Activated CD8-positive, alpha-beta T cell treated with anti-CD3 and anti-CD28 coated beads for 36 hours (primary cell): ENCODE measurements at regions not wholly inside any gene's neighbourhood (a gene's known extent, or its start where the extent isn't known, plus 50 kb on each side); places are given as distances from the start of the nearest gene placed in this dataset.

Experiments
- ATAC-seq: fragments of 200-7000 bp; cut with Tn5 transposase; one replicate; pipeline ENCODE4 v1.10.0; 2021; ENCODE audit warnings: mild to moderate bottlenecking, moderate library complexity
- CTCF ChIA-PET: fragments of 350-600 bp; sonication (Branson Sonifier 250); formaldehyde crosslinking; loops from one replicate; lab custom pipeline; 2021; ENCODE audit warnings: antibody characterized with exemption; lab: Charles Lee
- POLR2A ChIA-PET: fragments of 350-600 bp; sonication (Branson Sonifier 250); formaldehyde crosslinking; loops from one replicate; lab custom pipeline; 2021; ENCODE audit warnings: antibody characterized with exemption; lab: Charles Lee
- DNase-seq: peaks from one replicate; pipeline ENCODE4 v3.0.0-alpha.2; 2020
- H3K27ac Mint-ChIP-seq: one replicate; pipeline ENCODE4 v1.8.0; 2021; ENCODE audit warnings: mild to moderate bottlenecking, mixed read lengths
- H3K27me3 Mint-ChIP-seq: one replicate; pipeline ENCODE4 v1.8.0; 2021; ENCODE audit warnings: mixed read lengths
- H3K36me3 Mint-ChIP-seq: one replicate; pipeline ENCODE4 v1.8.0; 2021; ENCODE audit warnings: low read depth, mixed read lengths
- H3K4me1 Mint-ChIP-seq: one replicate; pipeline ENCODE4 v1.8.0; 2021; ENCODE audit warnings: low read depth, mixed read lengths
- H3K4me3 Mint-ChIP-seq: one replicate; pipeline ENCODE4 v1.8.0; 2021; ENCODE audit warnings: mild to moderate bottlenecking, moderate library complexity, mixed read lengths
- H3K9me3 Mint-ChIP-seq: one replicate; pipeline ENCODE4 v1.8.0; 2021; ENCODE audit warnings: mixed read lengths
- CTCF ChIP-seq: fragments of 200-600 bp; IDR thresholded peaks from one replicate; pipeline ENCODE4 v1.8.0; 2022; ENCODE audit warnings: antibody characterized with exemption, mild to moderate bottlenecking
- intact Hi-C: fragments of 100-400 bp; cut with micrococcal nuclease; formaldehyde crosslinking; loops from one replicate; pipeline ENCODE4 v1.10.0; 2022

DNA sequence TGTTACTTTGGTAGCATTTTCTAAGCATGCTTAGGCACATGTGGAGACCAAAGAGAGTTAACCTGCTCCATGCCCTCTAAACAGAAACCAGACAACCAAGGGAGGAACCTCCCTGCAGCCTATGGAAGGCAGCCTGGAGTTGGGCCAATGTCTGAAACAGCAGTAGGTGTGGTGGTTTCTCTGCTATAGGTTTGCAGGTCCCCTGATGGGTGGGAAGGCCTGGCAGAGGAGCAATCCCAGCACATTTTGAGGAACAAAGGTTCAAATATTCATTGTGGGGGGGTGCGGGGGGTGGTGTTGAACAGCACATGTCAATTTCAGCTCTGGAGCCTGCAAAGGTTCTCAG lies 65.4 kb downstream of the DACT1 start:
- CTCF ChIA-PET: interaction anchor here (3.0 kb wide), 1 partner anchor 202 kb away, joined by 7 read pairs; no protein-coding TSS in a partner anchor
- ATAC-seq (no peak), DNase-seq (no peak)
- no peak for TF ChIP-seq CTCF
- Mint-ChIP-seq H3K4me1 (no peaks in the 10 kb centered on the region), H3K4me3 (no peak overlapping the region), H3K9me3 (no peaks in the 10 kb centered on the region), H3K27me3 (peaks cover 7% of the 10 kb centered on the region), H3K27ac (no peak overlapping the region), H3K36me3 (no peaks in the 10 kb centered on the region)
- POLR2A ChIA-PET: no interaction called here
- intact Hi-C loops: no loop called here

GRCh38 chr14:58705066-58705465 lies 67.3 kb downstream of the DACT1 start:
- no peaks in the 10 kb centered on the region for H3K4me1 Mint-ChIP-seq
- ChIA-PET CTCF (no interaction called here), POLR2A (no interaction called here)
- no peak overlapping the region for H3K27ac Mint-ChIP-seq
- no peak for TF ChIP-seq CTCF
- intact Hi-C loops: no loop called here
- no peaks in the 10 kb centered on the region for H3K9me3 Mint-ChIP-seq
- H3K4me3 Mint-ChIP-seq: no peak overlapping the region
- peaks cover 6% of the 10 kb centered on the region for H3K27me3 Mint-ChIP-seq
- ATAC-seq (no peak), DNase-seq (no peak)
- H3K36me3 Mint-ChIP-seq: no peaks in the 10 kb centered on the region

GRCh38 chr14:58707949-58708348 lies 70.2 kb downstream of the DACT1 start:
- Mint-ChIP-seq H3K27ac (no peak overlapping the region), H3K27me3 (peaks cover 6% of the 10 kb centered on the region), H3K4me3 (no peak overlapping the region), H3K36me3 (no peaks in the 10 kb centered on the region), H3K4me1 (no peaks in the 10 kb centered on the region), H3K9me3 (no peaks in the 10 kb centered on the region)
- ATAC-seq (no peak), DNase-seq (no peak)
- POLR2A ChIA-PET: no interaction called here
- intact Hi-C loops: no loop called here
- CTCF ChIA-PET: no interaction called here
- TF ChIP-seq CTCF: no peak

- intact Hi-C loops: no loop called here
- DNase-seq (no peak), ATAC-seq (no peak)
- Mint-ChIP-seq H3K9me3 (no peaks in the 10 kb centered on the region), H3K27me3 (peaks cover 6% of the 10 kb centered on the region), H3K4me3 (no peak overlapping the region), H3K4me1 (no peaks in the 10 kb centered on the region), H3K27ac (no peak overlapping the region), H3K36me3 (no peaks in the 10 kb centered on the region)
- TF ChIP-seq CTCF: no peak
- ChIA-PET CTCF (interaction anchor here (1.2 to 1.3 kb wide), 2 partner anchors 20 to 71 kb away, joined by 3 to 4 read pairs; no protein-coding TSS in a partner anchor), POLR2A (no interaction called here)
Measured at GRCh38 chr14:58709949-58710348, 72.2 kb downstream of the DACT1 start.

- H3K27me3 Mint-ChIP-seq: peaks cover 8% of the 10 kb centered on the region
- TF ChIP-seq CTCF: no peak
Measured at GRCh38 chr14:58711382-58711781, 73.6 kb downstream of the DACT1 start.

More at GRCh38 chr14:58711382-58711781, 73.6 kb downstream of the DACT1 start:
- Mint-ChIP-seq H3K27ac (no peak overlapping the region), H3K9me3 (no peaks in the 10 kb centered on the region), H3K4me1 (peaks cover 2% of the 10 kb centered on the region), H3K36me3 (no peaks in the 10 kb centered on the region), H3K4me3 (no peak overlapping the region)
- ATAC-seq: no peak
- intact Hi-C loops: no loop called here
- CTCF ChIA-PET: no interaction called here
- DNase-seq: no peak
- POLR2A ChIA-PET: no interaction called here
